K562 (cell line): ENCODE measurements at regions not wholly inside any gene's neighbourhood (a gene's known extent, or its start where the extent isn't known, plus 50 kb on each side); places are given as distances from the start of the nearest gene placed in this dataset.

ENCODE experiments used
- ARID2 ChIP-seq: fragments of 450-650 bp; IDR thresholded peaks from 2 replicates; pipeline ENCODE4 v1.6.1; 2017; ENCODE audit warnings: antibody characterized with exemption, mild to moderate bottlenecking
- ATF6 ChIP-seq: sonication (generic); formaldehyde crosslinking; IDR thresholded peaks from 2 replicates; pipeline ENCODE4 v1.4.0; 2020; ENCODE audit warnings: mild to moderate bottlenecking, missing genetic modification reagents
- E2F3 ChIP-seq: fragments of 250-450 bp; sonication (Bioruptor Pico); IDR thresholded peaks from 2 replicates; pipeline ENCODE4 v1.4.0; 2020; ENCODE audit warnings: mild to moderate bottlenecking
- EZH2 ChIP-seq: IDR thresholded peaks from 2 replicates; pipeline ENCODE4 v1.6.1; 2012; ENCODE audit warnings: low read depth, mild to moderate bottlenecking, inconsistent platforms, low read length, borderline replicate concordance
- FOXJ2 ChIP-seq: fragments of 200-800 bp; sonication (Bioruptor generic); IDR thresholded peaks from 2 replicates; pipeline ENCODE4 v1.6.1; 2016; ENCODE audit warnings: missing genetic modification characterization, missing compliant biosample characterization
- KDM5B ChIP-seq: fragments of 200-600 bp; sonication (generic); IDR thresholded peaks from 2 replicates; pipeline ENCODE4 v1.6.1; 2012; ENCODE audit warnings: low read depth, mild to moderate bottlenecking, moderate library complexity, low read length, control low read depth, inconsistent platforms; ENCODE audit not compliant: insufficient replicate concordance
- MCM7 ChIP-seq, 2 experiments: fragments of 450-650 bp; IDR thresholded peaks; 2 replicates each; pipeline ENCODE4 v1.6.1; 2016 to 2018
- NR2C2 ChIP-seq, 2 experiments: fragments of 200-800 bp in 1 of 2; sonication (Bioruptor generic) in 1 of 2; sonication (generic) in 1 of 2; formaldehyde crosslinking in 1 of 2; IDR thresholded peaks; 2 replicates each; pipeline versions ENCODE4 v1.6.1 to v1.8.0; 2016 to 2022; ENCODE audit warnings: mild to moderate bottlenecking in 1 of 2, missing compliant biosample characterization in 1 of 2, missing genetic modification characterization in 1 of 2, missing genetic modification reagents in 1 of 2
- NR3C1 ChIP-seq: sonication (generic); formaldehyde crosslinking; IDR thresholded peaks from 2 replicates; pipeline ENCODE4 v1.8.1; 2022; ENCODE audit warnings: missing genetic modification reagents
- NR4A1 ChIP-seq, 2 experiments: fragments of 250-450 bp in 1 of 2; fragments of 450-650 bp in 1 of 2; sonication (Bioruptor Pico) in 1 of 2; IDR thresholded peaks; 2 replicates each; pipeline versions ENCODE4 v1.4.0 to v1.6.1; 2016 to 2020; ENCODE audit warnings: mild to moderate bottlenecking in 2 of 2, missing compliant biosample characterization in 1 of 2, missing genetic modification characterization in 1 of 2, moderate library complexity in 1 of 2
- PRMT5 ChIP-seq: sonication (generic); formaldehyde crosslinking; IDR thresholded peaks from 2 replicates; pipeline ENCODE4 v1.5.0; 2020; ENCODE audit warnings: missing genetic modification reagents
- SMAD2 ChIP-seq: fragments of 150-350 bp; IDR thresholded peaks from 2 replicates; pipeline ENCODE4 v1.6.1; 2014; ENCODE audit warnings: low read depth, mild to moderate bottlenecking, low read length
- TOE1 ChIP-seq, 2 experiments: fragments of 450-650 bp in 1 of 2; sonication (generic) in 1 of 2; formaldehyde crosslinking in 1 of 2; IDR thresholded peaks; 2 replicates each; pipeline versions ENCODE4 v1.7.1 to v1.8.0; 2016 to 2022; ENCODE audit warnings: borderline replicate concordance in 2 of 2, mild to moderate bottlenecking in 2 of 2, antibody characterized with exemption in 1 of 2, inconsistent platforms in 1 of 2, low read depth in 1 of 2, missing genetic modification reagents in 1 of 2, moderate library complexity in 1 of 2
- XRCC3 ChIP-seq: fragments of 450-650 bp; IDR thresholded peaks from 2 replicates; pipeline ENCODE4 v1.6.1; 2017; ENCODE audit warnings: mild to moderate bottlenecking, moderate library complexity
- ZNF140 ChIP-seq: fragments of 250-450 bp; sonication (Bioruptor Pico); IDR thresholded peaks from 2 replicates; pipeline ENCODE4 v1.8.0; 2021; ENCODE audit warnings: moderate library complexity, mild to moderate bottlenecking, inconsistent platforms
- ZNF584 ChIP-seq: fragments of 200-800 bp; sonication (Bioruptor generic); IDR thresholded peaks from 2 replicates; pipeline ENCODE4 v1.6.1; 2016; ENCODE audit warnings: low read depth, mild to moderate bottlenecking, missing genetic modification characterization, missing compliant biosample characterization
- ZNF696 ChIP-seq: fragments of 250-450 bp; sonication (Bioruptor Pico); conservative IDR thresholded peaks from 2 replicates; pipeline ENCODE4 v1.4.0; 2020; ENCODE audit warnings: mild to moderate bottlenecking, moderate library complexity
- ZNF79 ChIP-seq: fragments of 250-450 bp; sonication (Bioruptor Pico); IDR thresholded peaks from 2 replicates; pipeline ENCODE4 v1.4.0; 2020; ENCODE audit warnings: low read depth, mild to moderate bottlenecking, moderate library complexity
- TF ChIP-seq, protein P1 (sequence below): sonication (generic); formaldehyde crosslinking; IDR thresholded peaks from 2 replicates; pipeline ENCODE4 v1.8.0; 2023; ENCODE audit warnings: mild to moderate bottlenecking, missing genetic modification reagents
- TF ChIP-seq, protein P2 (sequence below): sonication (generic); formaldehyde crosslinking; IDR thresholded peaks from 2 replicates; pipeline ENCODE4 v1.8.1; 2023; ENCODE audit warnings: missing genetic modification reagents, mild to moderate bottlenecking, borderline replicate concordance

DNA sequence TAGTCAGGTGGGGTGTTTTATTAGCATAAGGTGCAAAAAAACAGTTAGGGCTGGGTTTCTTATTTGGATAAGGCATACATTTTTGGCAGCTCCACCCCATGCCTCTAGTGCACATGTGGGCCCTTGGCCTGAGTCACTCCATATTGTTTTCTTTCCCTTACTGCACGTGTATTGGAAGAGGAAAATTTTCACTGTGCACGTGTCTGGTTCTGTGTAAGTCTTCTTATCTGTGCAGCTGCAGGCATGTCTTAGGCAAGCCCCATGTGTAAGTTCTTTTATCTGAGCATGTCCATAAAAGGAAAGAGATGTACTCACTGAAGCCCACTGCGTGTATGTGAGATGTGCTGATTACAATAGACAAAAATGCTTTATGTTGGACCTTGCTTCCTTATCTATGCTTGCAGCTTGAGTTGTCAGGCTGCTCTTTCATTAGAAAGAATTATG lies 540.3 kb upstream of the IGFBP3 start (continued):
- TF ChIP-seq, protein P1, sequence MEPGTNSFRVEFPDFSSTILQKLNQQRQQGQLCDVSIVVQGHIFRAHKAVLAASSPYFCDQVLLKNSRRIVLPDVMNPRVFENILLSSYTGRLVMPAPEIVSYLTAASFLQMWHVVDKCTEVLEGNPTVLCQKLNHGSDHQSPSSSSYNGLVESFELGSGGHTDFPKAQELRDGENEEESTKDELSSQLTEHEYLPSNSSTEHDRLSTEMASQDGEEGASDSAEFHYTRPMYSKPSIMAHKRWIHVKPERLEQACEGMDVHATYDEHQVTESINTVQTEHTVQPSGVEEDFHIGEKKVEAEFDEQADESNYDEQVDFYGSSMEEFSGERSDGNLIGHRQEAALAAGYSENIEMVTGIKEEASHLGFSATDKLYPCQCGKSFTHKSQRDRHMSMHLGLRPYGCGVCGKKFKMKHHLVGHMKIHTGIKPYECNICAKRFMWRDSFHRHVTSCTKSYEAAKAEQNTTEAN (CRISPR knock-in tag) = no peak
- TF ChIP-seq ZNF79 (no peak), PRMT5 (no peak), NR2C2 (CRISPR knock-in tag; IDR thresholded peaks at IDR 0.05) (no peak), NR2C2 (tag; IDR thresholded peaks at IDR 0.05) (no peak), TOE1 (IDR thresholded peaks at IDR 0.05; ENCODE audit: borderline replicate concordance) (no peak), TOE1 (CRISPR knock-in tag; IDR thresholded peaks at IDR 0.05; ENCODE audit: borderline replicate concordance, low read depth) (no peak), EZH2 (no peak), ZNF696 (CRISPR knock-in tag) (no peak), MCM7 (IDR thresholded peaks at IDR 0.05) (no peak), SMAD2 (no peak), ARID2 (no peak), ZNF140 (CRISPR knock-in tag) (no peak), NR4A1 (CRISPR knock-in tag; IDR thresholded peaks at IDR 0.05) (no peak), NR4A1 (tag; IDR thresholded peaks at IDR 0.05) (0 out of 2 replicates have a peak, but pooled peaks have one; percentile 40), ATF6 (no peak), NR3C1 (CRISPR knock-in tag) (no peak), XRCC3 (no peak), ZNF584 (CRISPR knock-in tag) (peak; percentile 46; the same call in 1 of the 2 replicates), KDM5B (no peak), E2F3 (CRISPR knock-in tag) (no peak), FOXJ2 (tag) (no peak)
- TF ChIP-seq, protein P2, sequence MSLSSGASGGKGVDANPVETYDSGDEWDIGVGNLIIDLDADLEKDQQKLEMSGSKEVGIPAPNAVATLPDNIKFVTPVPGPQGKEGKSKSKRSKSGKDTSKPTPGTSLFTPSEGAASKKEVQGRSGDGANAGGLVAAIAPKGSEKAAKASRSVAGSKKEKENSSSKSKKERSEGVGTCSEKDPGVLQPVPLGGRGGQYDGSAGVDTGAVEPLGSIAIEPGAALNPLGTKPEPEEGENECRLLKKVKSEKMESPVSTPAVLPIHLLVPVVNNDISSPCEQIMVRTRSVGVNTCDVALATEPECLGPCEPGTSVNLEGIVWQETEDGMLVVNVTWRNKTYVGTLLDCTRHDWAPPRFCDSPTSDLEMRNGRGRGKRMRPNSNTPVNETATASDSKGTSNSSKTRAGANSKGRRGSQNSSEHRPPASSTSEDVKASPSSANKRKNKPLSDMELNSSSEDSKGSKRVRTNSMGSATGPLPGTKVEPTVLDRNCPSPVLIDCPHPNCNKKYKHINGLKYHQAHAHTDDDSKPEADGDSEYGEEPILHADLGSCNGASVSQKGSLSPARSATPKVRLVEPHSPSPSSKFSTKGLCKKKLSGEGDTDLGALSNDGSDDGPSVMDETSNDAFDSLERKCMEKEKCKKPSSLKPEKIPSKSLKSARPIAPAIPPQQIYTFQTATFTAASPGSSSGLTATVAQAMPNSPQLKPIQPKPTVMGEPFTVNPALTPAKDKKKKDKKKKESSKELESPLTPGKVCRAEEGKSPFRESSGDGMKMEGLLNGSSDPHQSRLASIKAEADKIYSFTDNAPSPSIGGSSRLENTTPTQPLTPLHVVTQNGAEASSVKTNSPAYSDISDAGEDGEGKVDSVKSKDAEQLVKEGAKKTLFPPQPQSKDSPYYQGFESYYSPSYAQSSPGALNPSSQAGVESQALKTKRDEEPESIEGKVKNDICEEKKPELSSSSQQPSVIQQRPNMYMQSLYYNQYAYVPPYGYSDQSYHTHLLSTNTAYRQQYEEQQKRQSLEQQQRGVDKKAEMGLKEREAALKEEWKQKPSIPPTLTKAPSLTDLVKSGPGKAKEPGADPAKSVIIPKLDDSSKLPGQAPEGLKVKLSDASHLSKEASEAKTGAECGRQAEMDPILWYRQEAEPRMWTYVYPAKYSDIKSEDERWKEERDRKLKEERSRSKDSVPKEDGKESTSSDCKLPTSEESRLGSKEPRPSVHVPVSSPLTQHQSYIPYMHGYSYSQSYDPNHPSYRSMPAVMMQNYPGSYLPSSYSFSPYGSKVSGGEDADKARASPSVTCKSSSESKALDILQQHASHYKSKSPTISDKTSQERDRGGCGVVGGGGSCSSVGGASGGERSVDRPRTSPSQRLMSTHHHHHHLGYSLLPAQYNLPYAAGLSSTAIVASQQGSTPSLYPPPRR (CRISPR knock-in tag) = no peak
